KG1 (cell line): ENCODE measurements at regions not wholly inside any gene's neighbourhood (a gene's known extent, or its start where the extent isn't known, plus 50 kb on each side); places are given as distances from the start of the nearest gene placed in this dataset.
A peak's percentile ranks its signal among the peaks of the same experiment; 100 is the strongest.
"Not testable (repeated sequence)": the region's sequence is repeated elsewhere in the genome, so short reads cannot be mapped to it uniquely, and the experiment has no call there.

Experiments used
- DNase-seq: peaks from one replicate; lab custom pipeline; 2025; lab: John Stamatoyannopoulos, UW

GRCh38 chr2:161067846-161068350 lies 92.3 kb upstream of the TANK start:
- DNase-seq: no peak

- DNase-seq: no peak
Measured at GRCh38 chr2:161068670-161069069, 91.6 kb upstream of the TANK start.

- no peak for DNase-seq
Measured at GRCh38 chr2:161070693-161071479, 89.3 kb upstream of the TANK start.

GRCh38 chr2:161072436-161072835 lies 87.8 kb upstream of the TANK start:
- not testable (repeated sequence) for DNase-seq

DNA sequence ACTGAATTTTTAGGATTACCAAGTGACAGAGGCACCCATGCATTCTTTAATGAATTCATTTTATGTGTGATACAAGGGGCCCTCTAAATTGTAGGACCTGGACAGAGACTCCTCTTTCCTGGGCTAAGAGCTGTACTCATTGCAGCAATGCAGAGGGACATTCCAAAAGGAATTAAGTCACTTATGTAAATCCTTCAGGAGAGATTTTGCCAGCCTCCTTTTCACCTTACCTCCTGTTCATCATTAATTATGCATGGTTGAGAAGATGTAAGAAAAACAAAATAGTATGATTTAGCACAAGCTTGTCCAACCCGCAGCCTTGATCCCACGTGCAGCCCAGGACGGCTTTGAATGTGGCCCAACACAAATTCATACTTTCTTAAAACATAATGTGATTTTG lies 84.5 kb upstream of the TANK start:
- DNase-seq: no peak

DNA sequence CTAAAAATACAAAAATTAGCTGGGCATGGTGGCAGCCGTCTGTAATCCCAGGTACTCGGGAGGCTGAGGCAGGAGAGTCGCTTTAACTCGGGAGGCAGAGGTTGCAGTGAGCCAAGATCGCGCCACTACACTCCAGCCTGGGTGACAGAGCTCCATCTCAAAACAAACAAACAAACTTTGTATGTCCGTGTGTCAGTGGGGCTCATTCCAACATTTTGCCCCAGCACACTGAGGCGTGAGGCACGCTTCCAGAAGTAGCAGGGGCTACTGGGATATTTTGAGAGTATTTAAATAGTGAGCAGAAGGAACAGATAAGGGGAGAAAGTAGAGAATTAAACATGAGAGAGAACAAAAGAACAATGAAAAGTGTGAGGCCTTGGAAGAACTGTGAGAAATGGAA lies 83.3 kb upstream of the TANK start:
- no peak for DNase-seq

DNA sequence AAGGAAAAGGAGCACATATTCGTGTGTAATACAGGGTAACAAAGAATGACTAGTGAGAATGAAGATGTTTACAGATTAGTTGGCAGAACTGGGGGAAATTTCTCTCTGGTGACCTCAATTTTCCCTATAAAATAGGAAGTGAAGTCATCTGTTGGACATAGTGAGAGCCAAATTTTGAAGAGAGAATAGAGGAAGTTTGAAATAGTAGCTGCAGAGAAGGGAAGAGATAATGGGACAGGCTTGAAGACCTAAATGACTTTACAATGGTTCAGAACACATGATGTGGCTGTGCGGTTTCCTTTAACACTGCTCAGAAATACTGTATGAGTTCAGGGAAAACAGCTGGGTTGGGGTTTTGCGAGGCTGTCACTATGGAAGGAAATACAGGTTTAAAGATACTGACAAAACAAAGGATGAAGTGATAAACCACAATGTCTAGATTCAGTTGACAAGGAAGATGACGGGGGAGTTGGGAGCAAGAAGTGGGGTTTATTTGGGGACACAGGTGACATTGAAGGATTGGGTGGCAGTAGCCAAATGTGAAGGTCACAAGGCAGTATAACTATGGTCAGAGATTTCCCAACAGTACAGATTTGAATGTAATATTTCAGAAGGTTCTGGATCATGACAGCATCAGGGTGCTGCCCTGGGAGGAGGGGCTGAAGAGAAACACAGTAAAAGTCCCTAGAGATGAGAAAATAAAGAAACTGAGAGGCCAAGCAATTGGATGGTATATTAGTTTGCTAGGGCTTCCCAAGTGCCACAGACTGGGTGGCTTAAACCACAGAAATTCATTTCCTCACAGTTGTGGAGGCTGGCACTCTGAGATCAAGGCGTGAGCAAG lies 82.6 kb upstream of the TANK start:
- DNase-seq: peak; percentile 59

DNA sequence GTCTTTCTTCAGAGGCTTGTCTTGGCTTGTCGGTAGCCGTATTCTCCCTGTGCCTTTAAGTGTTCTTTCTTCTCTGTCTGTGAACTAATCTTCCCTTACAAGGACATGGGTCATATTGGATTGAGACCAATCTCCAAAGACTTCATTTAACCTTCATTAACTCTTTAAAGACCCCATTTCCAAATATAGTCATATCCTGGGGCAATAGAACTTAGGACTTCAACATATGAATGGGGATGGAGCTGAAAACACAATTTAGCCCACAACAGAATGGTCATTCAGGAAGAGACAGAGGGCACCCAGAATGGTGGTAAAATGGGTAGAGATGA lies 82.1 kb upstream of the TANK start:
- no peak for DNase-seq

GRCh38 chr2:161085149-161085548 lies 75.1 kb upstream of the TANK start:
- DNase-seq: no peak

DNA sequence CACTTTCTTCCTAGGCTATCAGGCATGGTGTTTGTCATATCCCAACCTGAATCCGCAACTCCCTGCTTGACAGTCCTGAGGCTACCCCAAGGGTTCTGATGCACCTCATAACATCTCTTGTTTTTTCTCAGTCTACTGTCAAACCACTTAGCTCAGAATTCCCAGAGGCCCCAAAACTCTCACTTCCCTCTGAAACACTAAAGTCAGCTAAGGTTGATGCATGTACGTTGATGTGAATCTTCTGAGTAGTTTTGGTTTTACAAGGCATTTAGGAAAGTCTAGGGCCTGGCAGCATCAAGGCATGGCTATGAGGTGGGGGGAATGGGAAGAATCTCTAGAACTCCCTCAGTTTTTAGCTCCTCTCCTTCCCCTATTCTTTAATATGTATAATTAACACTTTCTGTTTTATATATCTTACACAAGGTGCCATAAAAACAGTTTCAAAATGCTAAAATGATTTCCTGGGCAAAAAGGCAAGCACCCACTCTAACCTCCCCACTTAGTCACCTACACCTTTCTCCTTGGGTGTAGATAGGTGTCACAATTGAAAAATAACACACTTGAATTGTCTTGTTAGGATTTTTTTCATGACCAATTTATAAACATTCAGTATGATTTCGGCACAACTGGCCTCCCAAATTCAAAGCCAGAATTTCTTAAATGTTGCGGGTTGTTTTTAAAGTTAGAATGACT lies 71.4 kb upstream of the TANK start:
- DNase-seq: no peak

DNA sequence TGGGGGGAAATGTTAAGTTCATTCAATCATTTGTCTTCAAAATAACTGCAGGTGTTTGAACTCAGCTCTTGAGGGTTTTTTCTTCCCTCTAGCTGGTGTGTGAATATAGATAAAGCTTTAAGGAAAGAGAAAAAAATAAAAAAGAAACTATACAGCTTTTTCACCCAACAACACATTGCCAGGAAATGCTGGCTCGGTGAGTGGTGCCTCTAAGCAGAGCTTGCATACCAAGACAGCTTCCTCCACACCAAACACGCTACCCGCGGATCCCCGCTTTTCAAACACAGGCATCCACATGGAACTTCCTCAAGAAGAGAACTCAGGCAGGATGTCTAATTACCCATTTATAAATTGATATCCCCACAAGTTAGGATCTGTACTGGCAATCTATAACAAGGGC lies 69.8 kb upstream of the TANK start:
- peak; percentile 63 for DNase-seq

GRCh38 chr2:161095314-161095713 lies 64.9 kb upstream of the TANK start:
- no peak for DNase-seq

GRCh38 chr2:161096336-161096735 lies 63.9 kb upstream of the TANK start:
- DNase-seq: no peak

- DNase-seq: no peak
Measured at GRCh38 chr2:161097157-161097556, 63.1 kb upstream of the TANK start.

- DNase-seq: no peak
Measured at GRCh38 chr2:161100211-161100895, 59.9 kb upstream of the TANK start.

DNA sequence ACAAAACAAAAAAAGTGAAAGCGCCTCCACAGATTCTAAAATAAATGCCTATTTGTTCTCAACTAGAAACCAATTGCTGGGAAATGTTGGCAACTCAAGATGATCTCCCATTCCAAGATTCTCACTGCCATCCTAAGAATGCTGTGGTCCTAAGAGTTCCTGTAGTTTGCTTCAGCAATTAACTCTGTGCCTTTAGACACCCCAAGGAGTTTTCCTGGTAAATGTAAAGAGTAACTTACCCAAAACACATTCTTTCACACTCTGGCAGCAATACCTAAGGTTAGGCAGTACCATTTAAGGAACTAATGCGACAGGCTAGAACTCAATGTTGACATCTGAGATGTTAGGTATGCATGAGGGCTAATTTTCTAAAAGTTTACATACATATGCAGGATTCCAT lies 58.8 kb upstream of the TANK start:
- no peak for DNase-seq

GRCh38 chr2:161102770-161103450 lies 57.3 kb upstream of the TANK start:
- DNase-seq: no peak

- no peak for DNase-seq
Measured at GRCh38 chr2:161103451-161103831, 56.8 kb upstream of the TANK start.

- no peak for DNase-seq
Measured at GRCh38 chr2:161104054-161104553, 56.1 kb upstream of the TANK start.

- no peak for DNase-seq
Measured at GRCh38 chr2:161107265-161107664, 53.0 kb upstream of the TANK start.
